HG02938 (cell line): ENCODE measurements at regions not wholly inside any gene's neighbourhood (a gene's known extent, or its start where the extent isn't known, plus 50 kb on each side); places are given as distances from the start of the nearest gene placed in this dataset.

Source experiments
- ATAC-seq: cut with Tn5 transposase; IDR thresholded peaks from one replicate; pipeline ENCODE4 v1.9.1; 2021; ENCODE audit warnings: mild to moderate bottlenecking, moderate library complexity; ENCODE audit not compliant: unreplicated experiment

DNA sequence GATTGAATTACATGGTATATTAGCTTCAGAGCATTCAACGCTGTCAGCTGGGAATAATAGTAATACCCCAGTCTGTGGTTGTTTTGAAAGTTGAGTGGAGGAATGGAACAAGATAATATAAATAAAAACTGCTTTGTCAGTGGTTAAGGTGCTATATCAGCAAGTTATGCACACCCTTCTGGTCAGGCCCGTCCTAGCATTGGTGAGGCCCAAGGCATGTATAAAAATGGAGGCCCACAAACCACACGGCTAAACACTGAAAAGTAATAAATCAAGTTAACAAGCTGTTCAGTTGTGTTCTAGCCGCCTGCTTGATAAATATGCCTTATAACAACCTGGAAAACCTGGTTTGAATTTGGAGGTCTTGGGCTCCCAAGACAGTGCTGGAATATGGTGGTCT, 77.4 kb downstream of the PSMG1 start:
- no peak for ATAC-seq

DNA sequence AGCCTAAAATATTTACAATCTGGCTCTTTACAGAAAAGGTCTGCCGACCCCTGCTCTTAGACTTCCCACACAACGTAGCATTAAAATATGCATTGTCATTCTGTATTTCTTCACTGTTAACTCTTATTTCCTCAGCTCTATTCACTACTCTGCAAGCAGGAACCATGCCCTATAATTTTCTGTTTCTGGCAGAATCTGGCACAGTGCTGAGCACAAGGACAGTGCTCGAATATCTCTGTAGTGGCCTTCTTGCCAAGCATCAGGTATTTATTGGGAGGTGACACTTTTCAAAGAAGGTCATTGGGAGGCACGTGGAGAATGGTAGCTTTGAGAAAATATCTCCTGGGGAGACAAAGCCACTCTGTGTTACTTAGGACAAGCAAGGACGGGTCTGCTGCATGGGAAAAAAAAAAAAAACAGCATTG, 77.9 kb downstream of the PSMG1 start:
- no peak for ATAC-seq

DNA sequence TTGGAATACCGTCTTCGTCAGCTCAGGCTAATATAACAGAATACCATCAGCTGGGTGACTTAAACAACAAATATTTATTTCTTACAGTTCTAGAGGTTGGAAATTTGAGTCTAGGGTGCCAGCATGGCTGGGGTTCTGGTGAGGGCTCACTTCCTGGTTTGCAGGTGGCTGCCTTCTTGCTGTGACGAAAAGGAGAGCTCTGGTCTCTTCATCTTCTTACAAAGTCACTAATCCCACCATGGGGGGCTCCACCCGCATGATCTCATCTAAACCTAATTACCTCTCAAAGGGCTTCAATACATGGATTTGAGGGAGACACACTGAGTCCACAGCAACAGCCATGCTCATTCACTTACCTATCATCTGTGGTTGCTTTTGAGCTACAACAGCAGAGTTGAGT, 78.3 kb downstream of the PSMG1 start:
- no peak for ATAC-seq

DNA sequence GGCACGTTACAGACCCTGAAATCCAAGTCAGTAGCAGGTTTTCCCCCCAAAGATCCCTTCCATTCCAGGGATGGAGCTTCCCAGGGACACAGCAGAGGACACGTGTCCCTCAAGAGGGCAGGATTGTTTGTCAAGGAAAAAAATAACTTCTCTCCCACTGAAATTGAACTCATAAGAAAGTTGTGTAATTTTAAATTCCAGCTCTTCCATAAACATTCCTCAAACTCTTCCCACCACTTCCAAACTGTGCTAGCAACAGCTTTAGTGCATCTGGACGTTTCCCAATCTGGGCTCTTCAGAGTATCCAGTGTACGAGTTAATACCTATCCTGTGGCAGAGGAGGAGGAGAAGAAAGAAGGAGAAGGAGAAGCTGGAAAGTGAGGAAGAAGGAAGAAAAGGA, 79.6 kb downstream of the PSMG1 start:
- ATAC-seq, result no peak

DNA sequence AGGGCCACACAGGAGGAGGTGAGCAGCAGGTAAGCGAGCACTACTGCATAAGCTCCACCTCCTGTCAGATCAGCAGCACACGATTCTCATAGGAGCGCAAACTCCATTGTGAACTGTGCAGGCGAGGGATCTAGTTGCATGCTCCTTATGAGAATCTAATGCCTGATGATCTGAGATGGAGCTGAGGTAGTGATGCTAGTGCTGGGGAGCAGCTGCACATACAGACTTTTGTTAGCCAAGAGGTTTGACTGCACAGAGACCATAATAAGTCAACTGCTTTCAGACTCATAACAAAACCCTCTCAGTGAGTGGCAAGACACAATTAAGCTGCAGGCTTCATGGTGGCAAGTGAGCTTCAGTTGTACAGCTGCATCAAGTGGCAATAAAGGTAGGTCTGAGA, 83.4 kb downstream of the PSMG1 start:
- ATAC-seq, result no peak

DNA sequence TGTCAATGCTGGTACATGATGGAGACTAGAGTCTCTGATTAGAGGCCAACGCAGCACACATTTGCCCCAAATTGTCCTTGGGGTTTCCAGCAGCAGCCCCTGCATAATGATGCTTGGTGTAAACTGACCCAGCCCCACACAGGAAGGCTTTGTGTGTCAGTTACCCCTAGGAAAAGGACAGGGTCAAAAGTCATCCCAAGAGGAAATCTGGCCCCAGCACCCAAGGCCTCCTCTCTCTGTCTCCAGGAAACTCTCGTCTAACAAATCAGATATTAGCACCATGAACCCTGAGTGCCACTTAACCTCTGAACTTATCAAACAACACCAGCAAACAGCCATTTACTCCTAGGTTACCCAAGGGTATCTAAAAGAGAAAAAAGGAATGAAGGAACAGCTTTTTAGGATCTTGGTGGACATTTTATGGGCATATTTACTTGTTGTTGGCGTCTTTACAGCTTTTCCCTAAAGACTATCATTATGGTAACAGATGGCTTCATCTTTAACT, 84.5 kb downstream of the PSMG1 start:
- no peak for ATAC-seq

DNA sequence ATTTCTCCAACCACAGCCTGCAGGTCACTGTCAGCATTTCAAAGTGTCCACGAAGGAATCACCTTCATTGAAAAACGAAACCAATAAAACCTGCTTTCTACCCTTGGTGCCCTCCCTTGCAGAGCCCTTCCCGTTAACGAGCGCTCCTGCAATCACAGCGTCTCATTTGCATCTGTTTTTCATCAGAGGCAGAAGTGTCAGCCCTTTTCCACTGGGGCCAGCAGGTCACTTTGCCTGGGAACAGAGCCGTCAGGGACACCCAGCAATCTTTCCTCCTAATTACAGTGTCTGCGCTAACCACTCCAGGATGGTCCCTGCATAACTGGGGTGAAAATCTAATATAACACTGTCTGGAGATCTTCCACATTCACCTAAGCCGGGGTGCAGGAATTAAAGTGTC, 85.3 kb downstream of the PSMG1 start:
- ATAC-seq, result no peak

DNA sequence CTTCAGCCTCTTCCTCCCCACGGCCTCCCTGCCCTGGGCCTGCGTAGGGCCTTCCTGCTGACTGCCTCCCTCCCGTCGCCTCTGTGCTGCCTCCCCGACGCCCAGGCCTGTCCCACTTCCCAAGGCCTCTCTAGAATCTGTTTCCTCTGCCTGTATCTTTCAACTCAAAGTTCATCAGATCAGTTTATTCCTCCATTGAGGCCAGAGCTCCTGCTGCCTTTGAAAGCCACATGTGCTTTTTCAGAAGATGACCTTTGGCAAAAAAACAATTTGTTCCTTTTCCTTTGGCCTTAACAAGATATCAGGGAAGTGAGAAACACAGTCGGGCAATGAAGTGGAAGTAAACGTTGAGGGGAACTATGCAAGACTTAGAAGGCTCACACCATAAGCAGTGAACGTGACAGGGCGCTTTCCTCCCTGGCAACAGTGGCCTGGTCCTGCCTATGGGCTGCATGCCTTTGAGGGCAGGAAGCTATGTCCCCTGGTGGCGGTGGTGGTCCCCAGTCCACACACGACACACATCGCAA, 85.9 kb downstream of the PSMG1 start:
- ATAC-seq, result no peak

DNA sequence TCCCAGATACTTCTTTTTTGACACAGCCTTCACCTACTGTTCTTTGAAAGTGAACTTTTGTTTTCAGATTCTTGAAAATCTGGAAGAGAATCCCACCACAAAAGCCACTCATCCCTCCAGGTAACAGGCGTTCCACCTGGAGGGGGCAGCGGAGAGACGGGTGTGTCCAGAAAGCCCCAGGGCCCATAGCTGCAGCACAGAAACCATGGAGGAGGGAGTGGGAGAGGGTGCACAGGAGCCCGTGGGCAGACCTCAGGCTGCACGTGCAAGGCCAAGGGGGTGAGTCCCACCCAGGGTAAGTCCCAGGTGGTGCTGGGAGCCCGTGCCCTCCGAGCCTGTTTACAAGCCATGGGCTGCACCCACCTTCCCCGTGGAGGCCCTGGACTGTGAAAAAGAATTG, 86.5 kb downstream of the PSMG1 start:
- no peak for ATAC-seq

DNA sequence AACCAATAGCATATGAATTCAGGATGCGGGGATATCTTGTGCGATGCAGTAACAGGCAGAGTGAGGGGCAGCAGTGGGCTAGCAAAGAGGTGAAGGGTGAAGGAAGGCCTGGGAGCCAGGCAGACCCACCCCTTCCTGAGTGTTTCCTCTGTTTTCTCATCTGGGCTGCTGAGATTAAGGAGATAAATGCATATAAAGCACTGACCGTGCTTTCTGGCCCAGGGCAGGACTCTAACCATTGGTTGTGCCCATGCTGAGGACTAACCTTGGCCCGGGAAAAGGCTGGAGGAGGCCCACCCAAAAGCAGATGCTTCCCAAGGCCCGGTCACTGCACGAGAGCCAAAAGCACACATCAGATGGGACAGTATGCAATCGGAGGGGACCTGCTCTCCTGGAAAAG, 87.6 kb downstream of the PSMG1 start:
- ATAC-seq, result no peak

DNA sequence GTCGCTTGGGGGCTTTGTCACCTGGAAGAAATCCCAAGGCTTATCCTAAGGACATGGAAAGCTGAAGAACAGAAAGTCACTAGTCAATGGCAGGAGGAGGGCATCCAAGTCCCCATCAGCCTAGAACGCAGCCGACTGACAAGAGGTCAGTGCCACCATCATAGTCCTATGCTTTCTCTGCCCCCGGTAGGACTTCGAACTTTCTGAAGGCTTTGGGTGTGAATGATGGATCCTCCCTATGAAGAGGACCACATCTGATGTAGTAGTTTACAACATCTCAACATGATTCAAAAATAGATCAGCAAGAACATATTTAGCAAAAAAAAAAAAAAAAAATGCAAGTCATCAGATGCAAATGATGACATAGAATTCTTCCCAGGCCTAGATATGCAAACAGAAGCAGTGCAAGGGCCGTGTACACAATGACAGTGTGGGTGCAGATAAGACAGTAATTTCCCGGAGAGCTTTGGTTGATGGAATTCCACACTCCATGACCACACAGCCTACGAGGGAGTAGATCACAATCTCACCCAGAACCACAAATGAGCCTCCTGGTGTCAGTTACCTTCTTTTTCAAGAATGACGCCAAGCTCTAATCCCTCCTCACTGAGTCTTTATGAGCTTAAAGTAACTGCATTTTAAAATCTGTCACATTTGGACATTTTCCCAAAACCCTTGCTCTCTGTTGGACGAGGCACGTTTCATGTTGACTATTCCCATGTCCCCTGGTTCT, 88.2 kb downstream of the PSMG1 start:
- no peak for ATAC-seq

DNA sequence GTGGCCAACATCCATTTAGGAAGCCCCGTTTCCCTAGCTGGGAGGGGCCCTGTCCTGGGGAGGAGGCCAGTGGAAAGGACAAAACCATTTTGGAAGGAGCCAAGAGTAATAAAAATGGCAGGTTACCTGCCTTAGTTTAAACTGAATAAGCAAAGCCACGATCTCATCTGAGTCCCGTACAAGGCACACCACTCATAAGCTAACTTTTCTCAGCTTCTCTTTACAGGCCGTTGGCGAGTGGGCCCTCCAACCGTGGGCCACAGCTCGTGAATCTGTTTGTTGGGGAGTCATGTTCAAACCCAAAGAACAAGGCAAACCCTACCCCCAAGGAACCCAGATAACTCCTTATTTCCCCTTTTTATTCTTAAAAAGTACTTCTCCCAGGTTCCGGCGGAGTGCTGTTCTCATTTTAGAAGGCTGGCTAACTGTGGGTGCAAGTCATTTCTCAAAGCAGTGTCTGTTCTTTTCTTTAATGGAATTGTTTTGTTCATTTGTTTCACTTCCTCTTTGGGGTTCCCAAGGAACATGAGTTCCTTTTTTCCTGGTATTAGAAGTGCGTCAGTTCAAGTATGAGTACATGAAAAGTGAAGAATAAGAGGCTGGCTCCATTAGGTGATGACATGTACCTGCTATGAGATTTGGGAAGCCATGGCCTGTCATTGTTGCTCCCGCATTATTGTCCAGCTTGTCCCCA, 89.0 kb downstream of the PSMG1 start:
- ATAC-seq, result no peak

DNA sequence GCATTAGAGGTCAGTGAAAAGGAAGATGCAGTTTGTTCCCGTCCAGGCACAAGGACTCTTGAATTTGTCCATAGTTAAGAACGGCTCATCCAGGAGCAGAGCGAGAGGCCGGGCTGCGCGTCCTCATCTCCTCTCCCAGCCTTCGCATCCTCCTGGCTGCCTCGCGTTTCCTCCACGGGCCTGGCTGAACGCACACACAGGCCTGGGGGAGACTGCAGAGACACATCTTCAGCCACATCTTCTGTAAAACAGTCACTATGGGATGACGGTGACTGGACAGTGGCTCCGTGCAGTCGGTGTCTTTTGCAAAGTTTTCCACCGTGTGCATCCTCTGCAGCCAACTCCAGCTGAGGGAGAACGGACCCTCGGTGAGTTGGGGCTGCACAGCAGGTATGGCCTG, 89.7 kb downstream of the PSMG1 start:
- no peak for ATAC-seq

DNA sequence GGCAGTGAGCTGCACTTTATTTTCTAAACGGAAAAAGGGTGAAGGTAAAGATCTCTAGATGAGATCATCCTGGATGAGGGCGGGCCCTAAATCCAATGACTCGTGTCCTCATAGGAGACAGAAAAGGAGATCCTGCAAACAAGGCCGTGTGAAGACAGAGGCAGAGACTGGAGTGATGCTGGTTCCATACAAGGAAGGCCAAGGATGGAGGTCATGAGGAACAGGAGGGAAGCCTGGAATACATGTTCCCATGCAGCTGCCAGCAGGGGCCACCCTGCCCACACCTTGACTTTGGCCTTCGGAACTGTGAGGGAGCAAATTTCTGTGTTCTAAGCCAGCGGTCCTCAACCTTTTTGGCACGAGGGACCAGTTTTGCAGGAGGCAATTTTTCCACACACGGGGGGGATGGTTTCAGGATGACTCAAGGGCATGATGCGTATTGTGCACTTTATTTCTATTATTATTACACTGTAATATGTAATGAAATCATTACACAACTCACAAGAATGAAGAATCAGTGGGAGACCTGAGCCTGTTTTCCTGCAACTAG, 94.3 kb downstream of the PSMG1 start:
- no peak for ATAC-seq

DNA sequence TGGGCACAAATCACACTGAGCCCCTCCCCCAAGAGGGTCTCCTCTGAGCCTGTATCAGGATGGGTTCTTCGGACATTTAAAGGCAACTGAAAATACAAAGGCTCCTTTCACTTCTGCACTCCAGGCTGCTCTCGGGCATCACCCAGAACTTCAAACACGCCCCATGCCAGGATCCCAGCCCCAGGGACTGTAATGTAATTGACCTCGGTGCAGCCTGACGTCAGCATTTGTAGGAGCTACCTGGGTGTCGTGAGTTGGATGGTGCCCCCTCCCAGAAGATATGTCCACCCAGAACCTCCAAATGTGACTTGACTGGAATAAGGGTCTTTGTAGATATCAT, 95.2 kb downstream of the PSMG1 start:
- no peak for ATAC-seq

DNA sequence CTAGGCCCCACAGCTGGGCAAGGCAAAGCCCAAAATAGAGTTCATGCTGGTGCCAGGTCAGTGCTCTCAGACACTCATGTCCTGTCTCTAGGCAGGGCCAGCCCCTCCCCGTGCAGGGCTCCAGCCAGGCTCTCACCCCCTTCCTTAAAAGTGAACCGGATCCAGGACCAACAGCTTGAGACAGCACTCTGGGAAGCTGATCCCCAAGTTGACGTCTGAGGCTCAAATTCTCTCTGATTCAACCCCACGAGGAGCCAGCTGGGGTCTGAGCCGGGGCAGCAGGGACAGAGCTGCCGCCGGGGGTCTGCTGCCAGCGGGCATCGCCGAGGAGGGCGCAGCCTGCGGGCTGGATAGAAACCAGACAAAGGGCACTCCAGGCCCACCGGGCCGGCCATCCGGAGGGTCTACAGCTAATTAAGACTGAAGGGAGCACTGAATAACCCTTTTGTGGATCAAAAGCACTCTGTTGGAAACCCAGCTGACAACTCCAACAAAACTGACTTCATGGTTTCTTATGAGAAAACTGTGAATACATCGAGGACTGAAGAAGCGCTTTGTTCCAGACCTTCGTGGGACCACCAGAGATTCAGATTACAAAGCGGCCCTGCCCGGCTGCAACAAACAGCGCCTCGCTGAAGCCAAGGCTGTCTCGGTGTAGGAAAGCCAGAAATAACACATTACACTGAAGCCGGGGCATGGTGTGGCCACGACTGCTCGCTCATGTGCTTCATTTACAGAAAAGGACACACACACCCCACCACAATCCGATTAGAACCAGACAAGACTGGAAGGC, 95.8 kb downstream of the PSMG1 start:
- no peak for ATAC-seq

DNA sequence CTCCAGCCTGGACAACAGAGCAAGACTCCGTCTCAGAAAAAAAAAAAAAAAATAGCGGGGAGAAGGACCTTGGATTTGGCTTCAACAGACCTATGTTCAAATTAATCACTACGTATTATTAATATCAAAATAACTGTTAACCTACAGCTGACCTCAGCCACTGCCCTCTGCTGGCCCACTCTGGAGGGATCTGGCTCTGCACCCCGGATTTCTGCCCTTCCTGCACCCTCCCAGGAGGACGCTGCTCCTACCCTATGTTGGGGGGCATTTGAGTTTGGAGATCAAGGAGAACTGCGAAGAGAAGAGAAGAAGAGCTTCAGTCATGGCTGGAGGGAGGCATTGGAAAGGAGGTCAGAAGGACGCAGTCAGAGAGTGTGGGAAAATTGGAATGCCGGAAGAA, 96.7 kb downstream of the PSMG1 start:
- no peak for ATAC-seq

DNA sequence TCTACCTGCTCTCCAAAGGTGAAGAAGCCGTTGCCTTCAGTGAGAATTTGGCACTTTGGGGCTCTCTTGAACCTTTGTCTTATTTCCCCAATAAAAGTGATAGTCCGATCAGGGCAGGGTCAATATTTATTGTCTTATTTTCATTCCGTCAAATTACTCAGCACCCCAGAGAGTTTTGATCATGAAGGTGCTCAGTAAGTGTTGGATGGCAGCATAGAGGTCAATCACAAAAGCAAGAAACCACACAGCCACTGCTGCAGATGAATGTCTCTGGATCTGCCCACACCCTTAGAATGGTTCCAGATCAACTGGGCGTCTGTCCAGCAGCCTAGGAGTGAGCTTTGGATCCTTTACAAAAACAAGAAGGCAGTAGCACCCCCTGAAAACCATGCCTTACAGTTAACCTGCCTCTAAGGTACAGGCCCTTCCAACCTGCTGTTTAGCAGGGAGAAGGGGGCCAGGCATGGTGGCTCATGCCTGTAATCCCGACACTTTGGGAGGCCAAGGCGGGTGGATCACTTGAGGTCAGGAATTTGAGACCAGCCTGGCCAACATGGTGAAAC, 97.3 kb downstream of the PSMG1 start:
- ATAC-seq, result no peak

DNA sequence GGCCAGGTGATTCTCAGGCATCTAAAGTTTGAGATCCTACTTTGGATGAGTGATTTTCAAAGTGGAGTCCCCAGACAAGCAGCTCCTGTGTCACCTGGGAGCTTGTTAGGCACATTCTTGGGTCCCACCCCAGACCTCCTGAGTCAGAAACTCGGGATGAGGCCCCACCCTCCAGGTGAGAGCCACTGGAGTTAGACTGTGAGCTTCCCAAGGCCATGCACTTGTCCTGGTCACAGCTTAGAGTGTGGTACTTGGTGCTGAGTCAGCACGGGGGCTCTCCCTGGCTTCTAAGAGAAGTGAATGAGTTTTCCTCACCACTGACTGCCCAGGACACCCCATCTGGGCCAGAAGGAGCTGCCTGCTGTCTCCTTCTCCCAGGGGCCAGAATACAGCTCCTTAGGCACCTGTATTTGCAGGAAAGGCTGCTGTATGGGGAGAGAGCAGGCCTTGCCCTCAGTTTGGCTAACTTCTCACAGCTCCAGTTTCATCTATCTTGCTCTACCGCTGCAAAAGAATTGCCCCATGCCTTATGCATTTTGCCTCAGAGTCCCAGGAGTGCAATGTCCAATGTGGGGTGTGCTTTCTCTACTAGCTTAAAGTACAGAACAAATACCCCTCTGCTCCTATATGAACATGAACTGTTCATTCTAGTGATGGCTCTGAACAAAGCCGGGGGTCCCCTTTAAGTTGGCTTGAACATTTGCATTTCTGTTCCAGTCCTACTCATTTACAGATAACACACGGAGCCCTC, 98.1 kb downstream of the PSMG1 start:
- ATAC-seq, result no peak

DNA sequence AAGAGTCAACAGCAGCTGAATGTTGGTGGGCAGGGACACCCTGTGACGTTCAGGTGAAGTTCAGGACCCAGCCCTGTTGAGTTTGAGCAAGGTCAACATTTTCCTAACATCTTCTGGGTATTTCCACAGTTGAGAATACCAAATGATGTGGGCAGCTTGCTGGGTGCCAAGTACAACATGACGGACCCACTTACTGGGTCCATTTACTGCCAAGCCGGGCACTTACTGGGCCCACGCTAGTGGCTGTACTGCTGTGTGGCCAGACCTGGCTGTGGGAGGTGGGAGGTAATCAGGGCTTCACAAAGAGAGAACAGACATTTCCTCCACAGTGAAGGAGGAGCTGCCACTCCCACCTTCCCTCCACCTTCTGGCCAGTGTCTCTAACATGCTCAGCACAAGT, 99.2 kb downstream of the PSMG1 start:
- no peak for ATAC-seq
